ENCODE measurements at regions not wholly inside any gene's neighbourhood (a gene's known extent, or its start where the extent isn't known, plus 50 kb on each side); places are given as distances from the start of the nearest gene placed in this dataset.
"Not testable (repeated sequence)": the region's sequence is repeated elsewhere in the genome, so short reads cannot be mapped to it uniquely, and the experiment has no call there.

- Mint-ChIP-seq H3K9me3 (no peaks in the 10 kb centered on the region), H3K4me1 (ENCODE audit: low read depth) (peaks cover 7% of the 10 kb centered on the region), H3K27me3 (peaks cover 11% of the 10 kb centered on the region), H3K36me3 (ENCODE audit: low read depth) (no peaks in the 10 kb centered on the region), H3K27ac (no peak overlapping the region), H3K4me3 (no peak overlapping the region)
- DNase-seq, result no peak
These were observed 128.2 kb upstream of the PRSS16 start for GRCh38 chr6:27119329-27119728.

GRCh38 chr6:27119761-27120160 lies 127.7 kb upstream of the PRSS16 start:
- DNase-seq, result no peak
- peaks cover 7% of the 10 kb centered on the region for H3K4me1 Mint-ChIP-seq (ENCODE audit: low read depth)
- H3K27me3 Mint-ChIP-seq, result peaks cover 7% of the 10 kb centered on the region
- H3K36me3 Mint-ChIP-seq (ENCODE audit: low read depth), result no peaks in the 10 kb centered on the region
- no peaks in the 10 kb centered on the region for H3K9me3 Mint-ChIP-seq
- no peak overlapping the region for H3K4me3 Mint-ChIP-seq
- H3K27ac Mint-ChIP-seq, result no peak overlapping the region

GRCh38 chr6:27121640-27122039 lies 125.9 kb upstream of the PRSS16 start:
- Mint-ChIP-seq H3K4me3 (no peak overlapping the region), H3K9me3 (no peaks in the 10 kb centered on the region), H3K36me3 (ENCODE audit: low read depth) (no peaks in the 10 kb centered on the region), H3K27me3 (peaks cover 5% of the 10 kb centered on the region), H3K4me1 (ENCODE audit: low read depth) (peaks cover 14% of the 10 kb centered on the region), H3K27ac (no peak overlapping the region)
- no peak for DNase-seq

- no peak overlapping the region for H3K4me3 Mint-ChIP-seq
- H3K36me3 Mint-ChIP-seq (ENCODE audit: low read depth), result no peaks in the 10 kb centered on the region
- peaks cover 25% of the 10 kb centered on the region for H3K4me1 Mint-ChIP-seq (ENCODE audit: low read depth)
- no peaks in the 10 kb centered on the region for H3K9me3 Mint-ChIP-seq
- H3K27ac Mint-ChIP-seq, result no peak overlapping the region
- no peak for DNase-seq
- H3K27me3 Mint-ChIP-seq, result no peaks in the 10 kb centered on the region
These were observed 123.2 kb upstream of the PRSS16 start for GRCh38 chr6:27124252-27124657.

GRCh38 chr6:27126046-27126814 lies 121.3 kb upstream of the PRSS16 start:
- no peak for DNase-seq
- no peaks in the 10 kb centered on the region for H3K36me3 Mint-ChIP-seq (ENCODE audit: low read depth)
- H3K27ac Mint-ChIP-seq, result peak overlapping the region; percentile 79
- H3K4me3 Mint-ChIP-seq, result peak overlapping the region; percentile 77
- no peaks in the 10 kb centered on the region for H3K27me3 Mint-ChIP-seq
- H3K4me1 Mint-ChIP-seq (ENCODE audit: low read depth), result peaks cover 24% of the 10 kb centered on the region
- H3K9me3 Mint-ChIP-seq, result no peaks in the 10 kb centered on the region

GRCh38 chr6:27126815-27127537 lies 120.5 kb upstream of the PRSS16 start:
- peak; percentile 79 for DNase-seq
- Mint-ChIP-seq H3K4me1 (ENCODE audit: low read depth) (peaks cover 26% of the 10 kb centered on the region), H3K4me3 (peak overlapping the region; percentile 77), H3K27me3 (no peaks in the 10 kb centered on the region), H3K36me3 (ENCODE audit: low read depth) (no peaks in the 10 kb centered on the region), H3K9me3 (no peaks in the 10 kb centered on the region), H3K27ac (peak overlapping the region; percentile 79)

GRCh38 chr6:27127874-27128273 lies 119.6 kb upstream of the PRSS16 start:
- not testable (repeated sequence) for H3K27me3 Mint-ChIP-seq; H3K9me3 Mint-ChIP-seq; DNase-seq; H3K36me3 Mint-ChIP-seq (ENCODE audit: low read depth); H3K4me3 Mint-ChIP-seq; H3K27ac Mint-ChIP-seq
- peaks cover 26% of the 10 kb centered on the region for H3K4me1 Mint-ChIP-seq (ENCODE audit: low read depth)

- Mint-ChIP-seq H3K27me3 (no peaks in the 10 kb centered on the region), H3K27ac (no peak overlapping the region), H3K4me1 (ENCODE audit: low read depth) (peaks cover 26% of the 10 kb centered on the region), H3K9me3 (no peaks in the 10 kb centered on the region), H3K4me3 (no peak overlapping the region), H3K36me3 (ENCODE audit: low read depth) (no peaks in the 10 kb centered on the region)
- DNase-seq, result no peak
These were observed 119.0 kb upstream of the PRSS16 start for GRCh38 chr6:27128311-27129094.

GRCh38 chr6:27129095-27129815 lies 118.2 kb upstream of the PRSS16 start:
- Mint-ChIP-seq H3K4me3 (no peak overlapping the region), H3K36me3 (ENCODE audit: low read depth) (peaks cover 6% of the 10 kb centered on the region), H3K9me3 (no peaks in the 10 kb centered on the region), H3K27me3 (no peaks in the 10 kb centered on the region), H3K27ac (no peak overlapping the region), H3K4me1 (ENCODE audit: low read depth) (peaks cover 33% of the 10 kb centered on the region)
- DNase-seq, result no peak

- Mint-ChIP-seq H3K36me3 (ENCODE audit: low read depth) (peaks cover 6% of the 10 kb centered on the region), H3K27me3 (no peaks in the 10 kb centered on the region), H3K27ac (no peak overlapping the region), H3K4me3 (no peak overlapping the region), H3K9me3 (no peaks in the 10 kb centered on the region), H3K4me1 (ENCODE audit: low read depth) (peaks cover 39% of the 10 kb centered on the region)
- no peak for DNase-seq
These were observed 117.6 kb upstream of the PRSS16 start for GRCh38 chr6:27129917-27130316.

- Mint-ChIP-seq H3K4me3 (no peak overlapping the region), H3K36me3 (ENCODE audit: low read depth) (peaks cover 6% of the 10 kb centered on the region), H3K9me3 (no peaks in the 10 kb centered on the region), H3K27ac (no peak overlapping the region), H3K27me3 (no peaks in the 10 kb centered on the region), H3K4me1 (ENCODE audit: low read depth) (peaks cover 43% of the 10 kb centered on the region)
- DNase-seq, result no peak
These were observed 116.7 kb upstream of the PRSS16 start for GRCh38 chr6:27130668-27131428.

GRCh38 chr6:27132282-27132531 lies 115.3 kb upstream of the PRSS16 start:
- not testable (repeated sequence) for H3K27me3 Mint-ChIP-seq; DNase-seq; H3K27ac Mint-ChIP-seq; H3K4me3 Mint-ChIP-seq; H3K9me3 Mint-ChIP-seq; H3K36me3 Mint-ChIP-seq (ENCODE audit: low read depth)
- peaks cover 36% of the 10 kb centered on the region for H3K4me1 Mint-ChIP-seq (ENCODE audit: low read depth)

- H3K27me3 Mint-ChIP-seq, result no peaks in the 10 kb centered on the region
- H3K4me1 Mint-ChIP-seq (ENCODE audit: low read depth), result peaks cover 36% of the 10 kb centered on the region
- H3K36me3 Mint-ChIP-seq (ENCODE audit: low read depth), result peaks cover 6% of the 10 kb centered on the region
These were observed 114.8 kb upstream of the PRSS16 start for GRCh38 chr6:27132532-27133280.

More at GRCh38 chr6:27132532-27133280, 114.8 kb upstream of the PRSS16 start:
- H3K9me3 Mint-ChIP-seq, result no peaks in the 10 kb centered on the region
- no peak overlapping the region for H3K27ac Mint-ChIP-seq
- DNase-seq, result peak; percentile 88
- H3K4me3 Mint-ChIP-seq, result no peak overlapping the region

Data from activated T-cell treated with anti-CD3 and anti-CD28 coated beads, Interleukin-2, amount 50 U/mL, for 24 hours (primary cell).